ENCODE measurements at regions not wholly inside any gene's neighbourhood (a gene's known extent, or its start where the extent isn't known, plus 50 kb on each side); places are given as distances from the start of the nearest gene placed in this dataset.
"Not testable (repeated sequence)": the region's sequence is repeated elsewhere in the genome, so short reads cannot be mapped to it uniquely, and the experiment has no call there.

DNA sequence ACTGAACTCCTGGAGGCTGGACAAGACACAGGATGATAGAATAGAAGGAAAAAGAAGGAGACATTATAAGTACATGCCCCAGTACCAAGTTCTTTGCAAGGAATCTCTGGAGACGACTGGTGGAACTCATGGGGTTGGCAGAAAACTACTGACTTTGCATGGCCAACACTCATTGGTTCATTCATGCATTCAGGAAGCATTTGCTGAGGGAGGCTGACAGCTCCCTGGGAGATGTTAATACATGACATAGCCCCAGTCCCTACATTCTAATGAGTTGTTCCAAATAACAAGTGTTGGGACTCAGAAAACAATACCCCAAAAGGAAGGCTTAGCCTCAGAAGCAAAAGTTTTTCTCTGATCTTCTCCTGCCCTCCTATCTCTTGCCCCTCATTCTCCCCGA, 172.8 kb upstream of the IRF2BP2 start:
- no peak for DNase-seq

DNA sequence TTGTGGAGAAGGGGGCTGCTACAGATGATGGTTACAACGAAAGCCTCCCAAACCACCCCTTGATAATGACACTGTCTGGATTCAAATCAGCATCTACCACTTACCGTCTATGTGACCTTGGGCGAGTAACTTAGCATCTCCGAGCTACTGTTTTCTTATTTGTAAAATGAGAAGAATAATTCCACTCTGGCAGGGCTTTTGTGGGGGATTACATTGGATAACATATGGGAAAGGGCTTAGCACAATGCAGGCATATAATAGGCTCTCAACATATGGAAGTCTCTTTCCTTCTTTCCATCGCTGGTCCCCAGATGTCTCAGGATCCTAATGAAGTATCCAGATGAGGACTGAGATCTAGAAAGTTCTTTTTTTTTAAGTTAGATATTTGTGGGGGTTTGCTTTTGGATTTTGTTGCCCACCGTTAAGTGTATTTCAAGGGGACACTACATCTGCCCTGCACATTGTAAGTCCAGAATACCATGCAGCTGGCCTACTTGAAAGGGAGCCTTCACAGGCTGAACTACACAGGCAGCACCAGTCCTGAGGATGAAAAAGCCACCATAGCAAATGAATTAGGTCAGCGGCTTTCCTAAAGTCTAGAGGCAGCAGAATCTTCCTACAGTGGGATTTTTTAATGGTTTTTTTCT, 172.2 kb upstream of the IRF2BP2 start:
- DNase-seq, result no peak

DNA sequence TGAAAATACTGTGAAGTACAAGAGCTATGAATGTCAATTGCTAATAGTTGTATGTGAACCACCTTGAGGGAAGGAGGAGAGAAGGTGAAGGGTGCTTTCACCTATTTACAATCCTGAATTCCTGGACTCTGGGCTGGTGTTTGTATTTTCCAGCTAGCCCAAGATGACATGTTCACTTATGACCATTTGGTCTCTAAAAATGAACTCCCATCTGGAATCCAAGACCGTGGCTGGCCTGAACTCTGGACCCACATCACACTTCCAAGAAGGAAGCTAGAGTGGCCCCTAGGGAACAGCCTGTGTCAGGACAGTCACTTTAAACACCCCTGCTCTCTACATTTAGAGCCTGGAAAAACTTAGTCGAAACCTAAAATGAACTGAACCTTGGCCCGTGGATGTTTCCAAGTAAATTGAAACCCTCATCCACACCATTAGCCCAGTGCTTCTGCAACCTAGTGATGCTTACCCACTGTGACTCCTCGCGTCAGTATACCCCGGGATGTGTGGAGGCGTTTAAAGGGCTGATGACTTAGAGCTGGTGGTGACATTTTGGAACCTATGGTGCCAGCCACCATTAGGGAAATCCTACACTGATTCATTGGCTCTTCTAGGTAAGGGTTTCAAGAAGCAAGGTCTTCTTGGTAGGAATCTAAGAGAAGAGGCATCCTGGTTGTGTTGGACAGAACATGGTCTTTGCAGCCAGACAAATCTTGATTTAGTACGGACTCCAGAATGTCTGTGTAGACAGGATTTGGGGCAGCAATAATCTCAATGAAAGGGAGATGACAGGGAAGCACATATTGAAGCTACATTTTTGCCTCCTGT, 171.5 kb upstream of the IRF2BP2 start:
- no peak for DNase-seq

- DNase-seq, result no peak
Measured at GRCh38 chr1:234780531-234781162, 170.7 kb upstream of the IRF2BP2 start.

- no peak for DNase-seq
Measured at GRCh38 chr1:234780112-234780511, 170.1 kb upstream of the IRF2BP2 start.

- not testable (repeated sequence) for DNase-seq
Measured at GRCh38 chr1:234779600-234779999, 169.6 kb upstream of the IRF2BP2 start.

GRCh38 chr1:234779160-234779538, 169.2 kb upstream of the IRF2BP2 start:
- no peak for DNase-seq

- DNase-seq, result no peak
Measured at GRCh38 chr1:234778221-234779159, 168.5 kb upstream of the IRF2BP2 start.

- DNase-seq, result no peak
Measured at GRCh38 chr1:234777856-234778220, 167.9 kb upstream of the IRF2BP2 start.

GRCh38 chr1:234776876-234777855, 167.2 kb upstream of the IRF2BP2 start:
- DNase-seq, result no peak

DNA sequence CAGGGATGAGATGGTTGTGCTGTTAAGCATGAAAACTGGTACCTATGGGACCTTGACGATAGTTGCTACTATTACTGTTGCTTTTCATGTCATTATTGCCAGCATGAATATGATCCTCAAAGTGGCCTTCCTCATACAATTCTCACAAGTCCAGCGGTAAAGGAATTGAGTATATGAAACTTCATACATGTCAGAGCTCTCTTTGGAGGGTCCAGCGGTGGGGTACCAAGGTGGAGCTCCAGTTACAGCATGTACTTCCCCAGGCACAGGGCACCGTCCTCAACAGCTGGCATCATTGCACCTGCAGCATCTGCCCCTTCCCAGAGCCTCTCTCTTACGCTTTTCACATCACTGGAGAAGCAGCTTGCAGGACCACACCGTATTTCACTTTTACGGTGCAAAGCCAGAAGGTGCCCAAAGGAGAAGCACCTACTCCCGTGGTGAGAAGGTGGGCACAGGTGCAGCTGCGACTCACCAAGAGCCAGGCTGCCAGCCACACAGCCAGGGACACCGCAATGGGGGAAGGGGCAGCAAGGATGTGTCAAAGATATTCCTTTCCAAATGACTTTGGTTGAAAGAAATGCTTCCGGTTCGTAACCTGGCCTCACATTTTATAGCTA, 166.4 kb upstream of the IRF2BP2 start:
- DNase-seq, result no peak

- no peak for DNase-seq
Measured at GRCh38 chr1:234775477-234776246, 165.7 kb upstream of the IRF2BP2 start.

- DNase-seq, result no peak
Measured at GRCh38 chr1:234774971-234775370, 165.0 kb upstream of the IRF2BP2 start.

GRCh38 chr1:234773936-234774677, 164.1 kb upstream of the IRF2BP2 start:
- DNase-seq, result no peak

DNA sequence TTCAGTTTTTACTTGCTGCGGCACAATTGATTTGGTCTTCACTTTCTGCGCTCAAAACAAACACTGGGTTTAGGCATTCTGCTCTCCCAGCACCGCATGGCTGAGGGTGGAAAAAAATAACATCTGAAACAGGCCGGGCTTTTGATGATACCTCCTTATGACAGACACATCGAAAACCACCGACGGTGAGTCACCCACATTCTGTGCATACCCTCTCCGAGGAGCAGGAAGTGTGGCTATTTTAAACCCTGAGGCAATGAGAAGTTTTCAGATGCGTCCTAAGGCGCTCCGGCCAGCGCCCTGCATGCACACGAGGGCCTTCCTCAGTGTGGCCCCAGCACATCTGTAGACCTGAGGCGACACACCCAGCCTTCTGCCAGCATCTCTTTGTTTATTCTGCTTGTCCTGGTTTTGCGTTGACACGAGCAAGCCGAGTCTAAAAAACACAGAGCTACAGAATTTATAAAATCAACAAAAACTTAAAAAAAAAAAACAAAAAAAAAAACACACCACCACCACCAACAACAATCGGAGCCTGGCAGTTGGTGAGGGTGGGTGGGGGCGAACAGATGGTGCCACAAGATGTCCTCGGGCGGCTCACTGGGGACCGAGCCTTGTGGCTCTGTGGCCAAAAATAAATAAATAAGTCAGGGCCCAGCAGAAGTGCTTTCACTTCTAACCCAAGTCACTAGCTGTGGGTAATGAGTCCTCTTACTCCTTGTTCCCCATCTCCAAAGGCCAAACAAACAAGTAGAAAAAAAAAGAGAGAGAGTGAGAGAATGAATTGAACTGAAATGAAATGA, 162.6 kb upstream of the IRF2BP2 start:
- peak; percentile 92 for DNase-seq

GRCh38 chr1:234771642-234772344, 161.8 kb upstream of the IRF2BP2 start:
- no peak for DNase-seq

GRCh38 chr1:234770924-234771540, 161.1 kb upstream of the IRF2BP2 start:
- no peak for DNase-seq

All from NCI-H226 (cell line).